NK-92 treated with Interleukin-12 subunit alpha and Interleukin-12 subunit beta, amount 100 ng/mL, for 24 hours (cell line): ENCODE measurements at regions not wholly inside any gene's neighbourhood (a gene's known extent, or its start where the extent isn't known, plus 50 kb on each side); places are given as distances from the start of the nearest gene placed in this dataset.

Experiments
- DNase-seq: peaks from one replicate; lab custom pipeline; 2025; lab: John Stamatoyannopoulos, UW

DNA sequence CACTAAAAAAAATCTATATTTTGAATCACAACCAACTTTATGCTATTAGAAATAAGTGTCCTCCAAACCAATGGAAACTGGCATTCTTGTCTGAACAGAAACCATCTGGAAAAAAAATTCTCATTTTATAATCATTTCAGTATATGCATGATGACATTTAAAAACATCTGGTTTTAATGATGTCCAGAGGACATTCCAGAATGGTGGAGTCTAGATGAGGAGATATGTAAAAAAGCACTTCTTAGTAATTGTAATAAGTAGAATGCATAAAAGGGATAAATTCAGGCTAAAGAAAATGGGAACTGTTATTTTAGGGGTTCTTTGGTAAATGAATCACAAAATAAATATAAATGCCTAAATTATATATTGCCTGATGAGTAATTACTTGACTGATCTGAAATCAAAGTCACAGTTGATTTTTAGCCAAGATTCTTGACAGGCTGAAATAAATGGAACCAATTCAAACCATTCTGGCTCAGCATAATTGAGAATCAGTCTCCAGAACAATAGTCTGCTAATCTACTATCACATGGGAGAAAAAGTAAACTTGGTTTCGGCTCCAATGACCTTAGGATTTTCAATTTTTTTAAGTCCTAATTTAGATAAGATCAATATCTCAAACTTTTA is 636.6 kb downstream of the FAT4 start:
- DNase-seq = no peak

- DNase-seq = no peak
Measured at GRCh38 chr4:125952631-125953030, 637.9 kb downstream of the FAT4 start.

GRCh38 chr4:125956276-125956675 is 641.5 kb downstream of the FAT4 start:
- no peak for DNase-seq

DNA sequence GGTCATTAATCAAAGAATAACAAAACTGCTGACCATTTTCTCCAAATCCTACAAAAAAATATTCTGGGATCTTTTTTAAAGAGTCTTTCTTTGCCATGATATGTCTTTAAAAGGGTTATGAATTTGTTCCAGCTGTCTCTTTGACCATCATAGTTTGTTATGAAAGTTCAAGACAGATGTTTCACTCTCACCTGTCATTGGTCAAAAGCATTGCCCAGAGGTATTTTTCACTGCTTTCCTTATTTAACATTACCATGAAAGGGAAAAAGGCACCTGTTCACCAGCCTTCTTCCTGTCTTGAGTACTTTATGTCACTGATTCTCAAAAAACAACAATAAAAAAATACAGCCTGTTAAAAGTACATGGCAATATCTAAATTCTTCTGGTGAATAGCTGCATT is 643.8 kb downstream of the FAT4 start:
- no peak for DNase-seq

GRCh38 chr4:125961626-125962025 is 646.9 kb downstream of the FAT4 start:
- DNase-seq = no peak

- no peak for DNase-seq
Measured at GRCh38 chr4:125975861-125976397, 661.2 kb downstream of the FAT4 start.

GRCh38 chr4:125979950-125980349 is 665.2 kb downstream of the FAT4 start:
- DNase-seq = no peak

DNA sequence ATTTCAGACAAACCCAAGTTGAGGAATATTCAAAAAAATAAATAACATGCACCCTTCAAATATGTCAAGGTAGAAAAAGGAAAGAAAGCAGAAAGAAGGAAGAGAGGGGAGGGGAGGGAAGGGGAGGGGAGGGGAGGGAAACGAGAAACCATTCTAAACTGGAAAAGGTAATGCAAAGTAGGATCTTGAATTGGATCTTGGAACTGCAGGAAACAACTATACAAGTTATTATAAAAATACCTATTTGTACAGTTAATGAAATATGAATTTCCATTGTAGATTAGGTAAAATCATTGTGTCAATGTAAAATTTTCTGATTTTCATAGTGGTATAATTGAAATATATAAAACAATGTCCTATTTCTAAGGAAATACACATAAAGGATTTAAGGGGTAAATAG is 668.4 kb downstream of the FAT4 start:
- no peak for DNase-seq

DNA sequence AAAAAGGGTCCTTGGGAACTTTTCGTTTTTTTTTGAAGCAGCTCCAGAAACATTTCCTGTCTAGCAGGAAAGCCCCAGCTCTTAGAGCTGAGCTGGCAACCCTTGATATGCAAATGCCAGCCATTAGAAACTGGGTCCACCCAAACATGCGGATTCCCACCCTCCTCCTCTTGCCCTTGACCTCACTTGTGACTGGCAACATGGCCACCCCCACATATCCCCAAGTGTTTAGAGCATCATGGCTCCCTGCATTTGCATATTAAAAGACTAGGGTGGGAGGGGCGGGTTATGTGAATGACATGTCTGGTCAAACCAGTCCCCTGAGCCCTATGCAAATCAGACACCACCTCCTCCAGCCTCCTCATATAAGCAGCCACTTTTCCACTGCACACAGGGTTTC is 671.1 kb downstream of the FAT4 start:
- no peak for DNase-seq

GRCh38 chr4:125986307-125986706 is 671.6 kb downstream of the FAT4 start:
- no peak for DNase-seq

DNA sequence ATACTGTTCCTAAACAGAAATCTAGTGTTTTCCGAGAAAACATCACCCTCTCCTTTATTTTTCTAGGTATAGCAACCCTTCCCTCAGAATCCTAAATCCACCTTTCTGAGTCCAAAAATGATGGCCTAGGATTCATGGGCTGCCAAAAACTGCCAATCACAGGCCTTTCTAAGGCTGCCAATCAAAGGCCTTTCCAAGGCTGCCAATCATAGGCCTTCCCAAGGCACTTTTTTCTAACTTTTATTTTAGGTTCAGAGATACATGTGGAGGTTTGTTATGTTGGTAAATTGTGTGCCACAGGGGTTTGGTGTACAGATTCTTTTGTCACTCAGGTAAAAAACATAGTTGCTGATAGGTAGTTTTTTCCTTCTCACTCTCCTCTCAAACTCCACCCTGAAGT is 673.7 kb downstream of the FAT4 start:
- no peak for DNase-seq

DNA sequence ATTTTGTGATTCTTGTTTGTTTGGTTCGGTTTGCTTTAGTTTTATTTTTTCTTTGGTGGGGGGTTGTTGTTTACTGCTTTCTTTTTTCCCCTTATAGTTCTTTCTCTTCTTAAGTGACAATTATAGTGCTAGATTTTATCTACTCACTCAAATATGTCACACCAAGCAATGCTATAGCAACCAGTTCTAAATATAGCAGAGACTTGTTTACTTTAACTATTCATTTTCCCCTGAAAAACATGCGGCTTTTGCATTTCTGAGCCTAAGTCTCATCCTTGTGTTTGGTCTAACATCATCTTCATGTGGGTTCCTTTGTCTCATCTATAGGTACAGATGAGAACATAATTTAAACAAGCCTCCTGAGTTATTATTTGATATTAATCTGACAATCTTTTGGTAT is 676.6 kb downstream of the FAT4 start:
- no peak for DNase-seq

DNA sequence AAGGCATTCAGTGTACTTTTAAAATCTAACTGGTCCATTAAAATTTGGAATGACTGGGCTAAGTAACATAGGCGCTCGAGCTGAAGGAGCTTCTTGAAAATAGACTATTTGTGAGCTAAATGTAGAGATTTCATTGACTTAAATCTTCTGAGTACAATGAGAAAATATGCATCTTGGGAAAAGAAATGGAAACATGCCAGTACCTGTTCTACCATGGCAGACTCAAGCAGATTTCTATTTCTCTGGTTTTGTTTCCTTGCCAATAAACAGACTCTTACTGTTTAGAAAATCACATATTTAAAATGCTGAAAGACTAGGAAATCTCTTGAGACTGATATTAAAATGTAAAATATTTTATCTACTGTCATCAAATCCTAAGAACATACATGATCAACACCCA is 678.1 kb downstream of the FAT4 start:
- DNase-seq = no peak

DNA sequence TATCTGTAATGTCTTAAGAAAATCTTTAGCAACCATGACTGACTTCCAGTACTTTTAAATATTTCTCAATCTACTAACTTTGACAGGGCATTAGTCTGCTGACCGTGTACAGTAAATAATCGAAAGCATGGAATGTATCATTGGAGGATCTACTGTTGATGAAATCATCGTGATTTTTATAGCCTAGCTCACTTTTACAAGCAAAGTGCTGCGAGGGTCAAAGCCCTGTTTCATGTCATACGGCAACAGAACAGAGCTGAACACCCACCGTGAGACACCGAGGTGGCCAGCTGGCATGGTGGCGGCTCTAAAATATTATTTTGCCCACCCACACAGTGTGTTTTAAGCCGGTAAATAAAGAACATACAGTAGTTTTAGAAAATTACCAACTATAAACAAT is 679.3 kb downstream of the FAT4 start:
- no peak for DNase-seq

DNA sequence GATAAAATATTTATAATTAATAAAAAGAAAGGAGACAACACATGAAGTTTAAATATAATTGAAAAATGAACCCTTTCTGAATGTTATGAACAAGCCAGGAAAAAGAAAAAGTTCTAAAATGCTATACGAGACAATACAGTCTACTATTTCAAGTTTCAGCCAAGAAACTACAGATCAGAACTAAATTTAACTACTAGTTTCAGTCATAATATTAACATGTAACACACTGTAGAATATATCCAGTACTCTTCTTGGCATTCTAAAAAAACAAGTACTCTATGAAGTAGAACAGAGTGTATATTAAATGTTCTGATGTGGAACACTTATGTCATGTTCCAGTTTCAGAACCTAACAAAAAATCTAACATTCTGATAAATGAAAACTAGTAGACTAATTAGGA is 679.7 kb downstream of the FAT4 start:
- DNase-seq = no peak

GRCh38 chr4:126004941-126005340 is 690.2 kb downstream of the FAT4 start:
- DNase-seq = no peak

GRCh38 chr4:126007142-126007541 is 692.4 kb downstream of the FAT4 start:
- DNase-seq = no peak

DNA sequence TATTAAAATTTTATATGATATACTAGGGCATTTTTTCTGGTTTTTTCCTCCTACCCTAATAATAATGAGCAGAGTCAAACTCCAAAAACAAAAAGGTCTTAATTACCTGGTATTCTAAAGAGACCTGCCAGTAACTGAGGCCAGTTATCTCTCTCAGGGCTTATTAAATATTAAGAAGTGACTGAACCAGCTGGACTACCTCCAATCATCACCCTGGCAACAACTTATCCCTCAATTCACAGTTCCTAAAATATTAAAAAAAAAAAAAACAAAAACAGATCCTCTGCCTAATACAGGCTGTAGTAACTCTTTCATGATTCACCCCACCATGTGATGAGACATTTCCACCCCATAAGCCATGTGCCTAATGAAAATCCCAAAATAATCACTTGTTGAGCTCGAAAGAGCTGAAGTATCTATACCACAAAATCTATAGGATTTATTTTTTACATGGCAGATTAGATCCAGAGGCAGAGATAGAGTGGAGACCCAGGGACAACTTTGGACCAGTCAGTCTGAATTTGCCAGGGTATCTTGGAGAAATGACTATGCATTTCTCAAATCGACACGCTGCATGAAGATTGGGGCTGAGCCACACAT is 698.0 kb downstream of the FAT4 start:
- no peak for DNase-seq

GRCh38 chr4:126018274-126018673 is 703.5 kb downstream of the FAT4 start:
- no peak for DNase-seq

DNA sequence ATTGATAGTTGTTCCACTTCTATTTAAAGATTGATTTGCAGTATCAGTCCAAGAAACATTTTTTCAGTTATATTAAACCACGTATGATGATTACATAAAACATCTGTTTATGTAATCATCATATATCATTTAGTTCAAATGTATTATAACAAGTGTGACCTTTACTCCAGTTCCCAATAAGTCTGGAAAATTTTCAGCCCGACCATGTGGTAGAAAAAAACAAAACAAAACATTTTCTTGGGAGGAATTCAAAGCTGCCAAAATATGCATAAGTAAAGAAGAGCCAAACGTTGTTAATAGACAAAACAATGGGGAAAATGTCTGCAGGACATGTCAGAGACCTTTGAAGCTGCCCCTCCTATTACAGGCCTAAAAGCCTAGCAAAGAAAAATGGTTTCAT is 709.1 kb downstream of the FAT4 start:
- DNase-seq = no peak

GRCh38 chr4:126027601-126028000 is 712.8 kb downstream of the FAT4 start:
- no peak for DNase-seq

DNA sequence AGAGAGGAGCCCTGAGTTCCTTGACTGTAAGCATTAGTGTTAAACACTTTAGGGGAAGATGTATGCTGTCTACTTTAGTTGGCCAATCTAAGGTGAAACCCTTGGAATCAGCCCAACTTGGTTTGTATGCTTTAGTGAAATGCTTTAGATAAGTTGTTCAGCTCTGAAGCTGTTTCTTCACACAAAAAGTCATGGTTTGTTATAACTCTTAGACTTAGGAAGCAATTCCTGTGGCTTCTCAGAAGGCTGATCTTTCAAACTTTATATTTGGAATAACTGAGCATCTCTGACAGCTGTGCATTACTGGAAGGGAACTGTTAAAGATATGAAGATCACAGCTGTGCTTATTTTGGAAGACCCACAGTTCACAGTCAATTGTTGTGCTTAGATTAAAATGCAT is 714.1 kb downstream of the FAT4 start:
- no peak for DNase-seq

DNA sequence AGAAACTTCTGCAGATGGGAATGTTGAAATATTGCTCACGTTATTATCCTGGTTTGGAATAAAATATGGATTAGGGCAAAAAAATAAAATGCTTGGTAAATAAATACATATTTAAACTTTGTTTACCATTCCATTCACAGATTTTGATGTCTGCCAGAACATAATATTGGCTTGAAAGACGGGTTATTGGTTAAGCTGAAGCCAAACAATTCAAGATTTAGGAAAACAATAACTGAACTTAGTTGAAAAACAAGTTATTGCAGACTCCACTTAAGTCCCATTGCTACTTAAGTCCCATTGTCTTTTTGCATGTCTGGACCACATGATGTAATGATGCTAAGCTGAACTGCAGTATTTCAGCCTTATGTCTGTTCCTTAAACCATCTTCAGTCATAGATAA is 722.5 kb downstream of the FAT4 start:
- no peak for DNase-seq

DNA sequence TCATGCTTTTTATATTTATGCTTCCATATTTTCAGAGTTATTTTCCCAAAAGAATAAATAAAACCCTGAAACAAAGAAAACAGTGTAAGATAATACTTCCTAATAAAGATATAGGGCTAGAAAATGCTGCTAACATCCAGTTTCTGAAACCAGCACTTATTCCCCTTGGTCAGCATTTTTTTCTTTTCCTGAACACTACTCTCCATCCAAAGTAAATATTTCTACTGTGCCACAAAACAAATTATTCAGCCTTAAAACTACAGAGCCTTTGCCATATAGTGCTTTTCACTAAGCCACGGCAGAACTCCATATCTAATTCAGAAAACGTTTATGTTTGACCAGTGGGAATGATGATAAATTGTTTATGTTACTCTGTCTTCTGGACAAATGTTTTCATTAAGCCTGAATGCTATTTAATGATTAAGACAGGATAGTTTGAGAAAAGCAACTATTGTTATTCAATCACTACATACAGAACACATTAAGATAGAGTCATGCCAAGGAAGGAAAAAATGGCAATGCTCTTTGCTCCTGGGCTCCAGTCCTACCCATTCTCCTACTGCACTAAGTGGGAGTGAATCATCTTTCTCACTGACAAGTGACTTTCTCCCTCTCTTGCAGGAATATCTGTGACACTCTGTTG is 723.9 kb downstream of the FAT4 start:
- DNase-seq = no peak
